ENCODE measurements at regions not wholly inside any gene's neighbourhood (a gene's known extent, or its start where the extent isn't known, plus 50 kb on each side); places are given as distances from the start of the nearest gene placed in this dataset.

DNA sequence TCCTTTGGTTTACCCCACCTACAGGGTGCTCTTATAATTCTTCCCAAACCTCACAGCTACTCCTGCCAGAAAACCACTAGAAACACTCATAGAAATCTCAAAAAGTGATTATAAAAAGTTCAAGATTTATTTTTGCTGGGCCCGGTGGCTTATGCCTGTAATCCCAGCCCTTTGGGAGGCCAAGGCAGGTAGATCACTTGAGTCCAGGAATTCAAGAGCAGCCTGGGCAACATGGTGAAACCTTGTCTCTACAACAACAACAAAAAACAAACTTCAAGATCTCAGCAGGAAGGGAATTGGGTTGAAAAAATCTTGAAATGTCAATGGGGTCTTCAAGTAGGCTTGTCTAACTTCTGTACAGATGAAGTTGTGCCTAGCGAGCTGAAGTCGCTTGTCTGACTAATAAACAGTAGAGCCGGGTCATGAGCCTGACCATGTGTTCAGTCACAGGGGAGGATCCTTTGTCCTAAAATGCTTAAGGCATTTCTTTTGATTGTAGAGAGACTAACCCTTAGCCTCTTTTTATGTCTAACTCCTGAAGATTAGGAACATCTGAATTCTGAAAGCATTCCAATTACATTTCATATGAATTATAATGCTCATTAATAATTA lies 124.6 kb downstream of the NOC3L start:
- TF ChIP-seq, protein P1, sequence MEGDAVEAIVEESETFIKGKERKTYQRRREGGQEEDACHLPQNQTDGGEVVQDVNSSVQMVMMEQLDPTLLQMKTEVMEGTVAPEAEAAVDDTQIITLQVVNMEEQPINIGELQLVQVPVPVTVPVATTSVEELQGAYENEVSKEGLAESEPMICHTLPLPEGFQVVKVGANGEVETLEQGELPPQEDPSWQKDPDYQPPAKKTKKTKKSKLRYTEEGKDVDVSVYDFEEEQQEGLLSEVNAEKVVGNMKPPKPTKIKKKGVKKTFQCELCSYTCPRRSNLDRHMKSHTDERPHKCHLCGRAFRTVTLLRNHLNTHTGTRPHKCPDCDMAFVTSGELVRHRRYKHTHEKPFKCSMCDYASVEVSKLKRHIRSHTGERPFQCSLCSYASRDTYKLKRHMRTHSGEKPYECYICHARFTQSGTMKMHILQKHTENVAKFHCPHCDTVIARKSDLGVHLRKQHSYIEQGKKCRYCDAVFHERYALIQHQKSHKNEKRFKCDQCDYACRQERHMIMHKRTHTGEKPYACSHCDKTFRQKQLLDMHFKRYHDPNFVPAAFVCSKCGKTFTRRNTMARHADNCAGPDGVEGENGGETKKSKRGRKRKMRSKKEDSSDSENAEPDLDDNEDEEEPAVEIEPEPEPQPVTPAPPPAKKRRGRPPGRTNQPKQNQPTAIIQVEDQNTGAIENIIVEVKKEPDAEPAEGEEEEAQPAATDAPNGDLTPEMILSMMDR (IDR thresholded peaks at IDR 0.05 in 2 of 3, conservative IDR thresholded peaks at IDR 0.05 in 1 of 3; ENCODE audit: borderline replicate concordance in 1 of 3, insufficient read depth in 1 of 3, low read depth in 2 of 3, low read length in 2 of 3), result no peak
- TF ChIP-seq EZH2 (IDR thresholded peaks at IDR 0.05) (no peak), SIN3A (IDR thresholded peaks at IDR 0.05; ENCODE audit: low read depth) (no peak), POLR2AphosphoS5 (IDR thresholded peaks at IDR 0.05; ENCODE audit: low read depth, low read length) (no peak), POLR2A (IDR thresholded peaks at IDR 0.05; ENCODE audit: borderline replicate concordance, extremely low read depth, insufficient read depth, insufficient read length) (no peak), ELF1 (IDR thresholded peaks at IDR 0.05; ENCODE audit: borderline replicate concordance, low read depth) (no peak), SRF (IDR thresholded peaks at IDR 0.05; ENCODE audit: low read depth) (no peak)
- TF ChIP-seq, protein P2, sequence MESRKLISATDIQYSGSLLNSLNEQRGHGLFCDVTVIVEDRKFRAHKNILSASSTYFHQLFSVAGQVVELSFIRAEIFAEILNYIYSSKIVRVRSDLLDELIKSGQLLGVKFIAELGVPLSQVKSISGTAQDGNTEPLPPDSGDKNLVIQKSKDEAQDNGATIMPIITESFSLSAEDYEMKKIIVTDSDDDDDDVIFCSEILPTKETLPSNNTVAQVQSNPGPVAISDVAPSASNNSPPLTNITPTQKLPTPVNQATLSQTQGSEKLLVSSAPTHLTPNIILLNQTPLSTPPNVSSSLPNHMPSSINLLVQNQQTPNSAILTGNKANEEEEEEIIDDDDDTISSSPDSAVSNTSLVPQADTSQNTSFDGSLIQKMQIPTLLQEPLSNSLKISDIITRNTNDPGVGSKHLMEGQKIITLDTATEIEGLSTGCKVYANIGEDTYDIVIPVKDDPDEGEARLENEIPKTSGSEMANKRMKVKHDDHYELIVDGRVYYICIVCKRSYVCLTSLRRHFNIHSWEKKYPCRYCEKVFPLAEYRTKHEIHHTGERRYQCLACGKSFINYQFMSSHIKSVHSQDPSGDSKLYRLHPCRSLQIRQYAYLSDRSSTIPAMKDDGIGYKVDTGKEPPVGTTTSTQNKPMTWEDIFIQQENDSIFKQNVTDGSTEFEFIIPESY (IDR thresholded peaks at IDR 0.05; ENCODE audit: extremely low read depth, insufficient replicate concordance, low read length), result no peak
- TF ChIP-seq, protein P3, sequence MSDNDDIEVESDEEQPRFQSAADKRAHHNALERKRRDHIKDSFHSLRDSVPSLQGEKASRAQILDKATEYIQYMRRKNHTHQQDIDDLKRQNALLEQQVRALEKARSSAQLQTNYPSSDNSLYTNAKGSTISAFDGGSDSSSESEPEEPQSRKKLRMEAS (IDR thresholded peaks at IDR 0.05), result no peak
